ENCODE measurements at regions not wholly inside any gene's neighbourhood (a gene's known extent, or its start where the extent isn't known, plus 50 kb on each side); places are given as distances from the start of the nearest gene placed in this dataset.

DNA sequence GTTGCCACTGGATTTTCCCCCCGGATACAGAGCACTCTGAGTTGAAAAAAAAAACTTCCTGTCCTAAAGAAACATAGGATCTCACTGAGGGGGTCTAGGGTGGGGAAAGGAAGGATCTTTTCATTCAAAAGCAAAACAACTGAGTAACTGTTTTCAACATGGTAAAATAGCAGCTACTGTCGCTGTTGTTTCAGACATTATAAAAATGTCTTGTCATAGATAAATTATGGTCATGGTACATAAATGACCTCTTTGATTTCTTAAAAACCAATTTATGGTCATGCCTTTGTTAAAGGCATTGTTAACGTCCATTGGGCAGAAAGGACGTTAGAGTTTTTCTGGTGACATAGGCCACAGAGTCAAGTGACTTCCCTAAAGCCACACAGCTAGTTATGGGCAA is 180.4 kb upstream of the DTNBP1 start:
- TF ChIP-seq, protein P1, sequence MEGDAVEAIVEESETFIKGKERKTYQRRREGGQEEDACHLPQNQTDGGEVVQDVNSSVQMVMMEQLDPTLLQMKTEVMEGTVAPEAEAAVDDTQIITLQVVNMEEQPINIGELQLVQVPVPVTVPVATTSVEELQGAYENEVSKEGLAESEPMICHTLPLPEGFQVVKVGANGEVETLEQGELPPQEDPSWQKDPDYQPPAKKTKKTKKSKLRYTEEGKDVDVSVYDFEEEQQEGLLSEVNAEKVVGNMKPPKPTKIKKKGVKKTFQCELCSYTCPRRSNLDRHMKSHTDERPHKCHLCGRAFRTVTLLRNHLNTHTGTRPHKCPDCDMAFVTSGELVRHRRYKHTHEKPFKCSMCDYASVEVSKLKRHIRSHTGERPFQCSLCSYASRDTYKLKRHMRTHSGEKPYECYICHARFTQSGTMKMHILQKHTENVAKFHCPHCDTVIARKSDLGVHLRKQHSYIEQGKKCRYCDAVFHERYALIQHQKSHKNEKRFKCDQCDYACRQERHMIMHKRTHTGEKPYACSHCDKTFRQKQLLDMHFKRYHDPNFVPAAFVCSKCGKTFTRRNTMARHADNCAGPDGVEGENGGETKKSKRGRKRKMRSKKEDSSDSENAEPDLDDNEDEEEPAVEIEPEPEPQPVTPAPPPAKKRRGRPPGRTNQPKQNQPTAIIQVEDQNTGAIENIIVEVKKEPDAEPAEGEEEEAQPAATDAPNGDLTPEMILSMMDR (IDR thresholded peaks at IDR 0.05; ENCODE audit: low read depth, low read length): no peak
- H3K4me3 ChIP-seq (ENCODE audit: low read depth, low read length): no peak overlapping the region

DNA sequence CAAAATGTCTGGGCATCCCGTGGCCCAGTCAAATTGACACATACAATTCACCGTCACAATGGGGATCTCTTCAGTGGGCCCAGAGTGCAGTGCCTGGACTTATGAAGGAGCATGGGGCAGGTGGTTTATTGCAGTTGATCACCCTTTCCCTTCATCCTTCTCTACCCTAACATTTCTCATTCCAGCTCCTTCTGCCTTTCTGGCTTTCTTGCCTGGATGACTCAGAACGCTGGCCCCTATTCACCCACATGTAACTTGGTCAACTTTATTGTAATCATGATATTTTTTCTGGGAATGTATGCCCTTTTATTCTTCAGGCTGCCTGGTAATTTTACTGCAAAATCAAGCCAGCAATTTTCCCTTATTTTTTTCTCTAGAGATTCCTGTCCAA is 179.9 kb upstream of the DTNBP1 start:
- TF ChIP-seq, protein P1 (IDR thresholded peaks at IDR 0.05; ENCODE audit: low read depth, low read length): no peak
- H3K4me3 ChIP-seq (ENCODE audit: low read depth, low read length): no peak overlapping the region

- no peak overlapping the region for H3K4me3 ChIP-seq (ENCODE audit: low read depth, low read length)
- TF ChIP-seq, protein P1 (IDR thresholded peaks at IDR 0.05; ENCODE audit: low read depth, low read length): no peak
Observed at GRCh38 chr6:15841937-15842726, 179.3 kb upstream of the DTNBP1 start.

- TF ChIP-seq, protein P1 (IDR thresholded peaks at IDR 0.05; ENCODE audit: low read depth, low read length): no peak
- H3K4me3 ChIP-seq (ENCODE audit: low read depth, low read length): no peak overlapping the region
Observed at GRCh38 chr6:15839969-15840541, 177.2 kb upstream of the DTNBP1 start.

GRCh38 chr6:15837205-15837604 is 174.4 kb upstream of the DTNBP1 start:
- TF ChIP-seq, protein P1 (IDR thresholded peaks at IDR 0.05; ENCODE audit: low read depth, low read length): no peak
- no peak overlapping the region for H3K4me3 ChIP-seq (ENCODE audit: low read depth, low read length)

DNA sequence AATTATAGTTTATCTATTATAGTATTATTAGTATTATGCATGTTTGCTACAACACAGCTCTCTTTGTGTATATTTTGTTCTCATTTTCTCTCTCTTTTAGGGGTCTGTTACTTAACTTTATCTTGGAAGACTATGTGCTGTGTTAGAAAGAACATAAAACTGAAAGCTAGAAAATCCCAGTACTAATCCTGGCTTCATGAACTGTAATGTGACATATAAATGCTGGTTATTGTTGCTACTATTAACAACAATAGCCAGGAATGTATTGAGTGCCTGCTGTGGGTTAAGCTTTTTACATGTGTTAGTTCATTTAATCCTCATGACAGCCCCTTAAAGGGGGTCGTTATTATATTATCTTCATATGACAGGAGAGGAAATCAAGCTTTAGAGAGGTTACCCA is 170.0 kb upstream of the DTNBP1 start:
- no peak overlapping the region for H3K4me3 ChIP-seq (ENCODE audit: low read depth, low read length)
- TF ChIP-seq, protein P1 (IDR thresholded peaks at IDR 0.05; ENCODE audit: low read depth, low read length): no peak

DNA sequence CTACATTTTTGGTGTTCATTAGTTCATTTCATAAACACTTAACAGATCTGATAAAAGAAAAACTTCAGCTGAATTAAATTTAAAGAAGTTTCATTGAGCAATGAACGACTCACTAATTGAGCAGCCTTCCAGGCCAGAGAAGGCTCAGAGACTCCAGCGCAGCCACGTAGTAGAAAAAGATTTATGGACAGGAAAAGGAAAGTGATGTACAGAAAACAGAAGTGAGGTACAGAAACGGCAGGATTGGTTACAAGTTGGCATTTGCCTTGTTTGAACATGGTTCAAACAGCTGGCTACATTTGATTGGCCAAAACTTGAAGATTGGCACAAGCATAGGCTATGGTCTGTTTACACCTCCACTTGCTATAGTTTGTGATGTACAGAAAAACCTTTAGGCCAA is 166.3 kb upstream of the DTNBP1 start:
- H3K4me3 ChIP-seq (ENCODE audit: low read depth, low read length): no peak overlapping the region
- TF ChIP-seq, protein P1 (IDR thresholded peaks at IDR 0.05; ENCODE audit: low read depth, low read length): no peak

All from WI38 (cell line).